ENCODE measurements at regions not wholly inside any gene's neighbourhood (a gene's known extent, or its start where the extent isn't known, plus 50 kb on each side); places are given as distances from the start of the nearest gene placed in this dataset.

- no CpG with 5 or more reads among the region's 1 CpG for WGBS
- Histone ChIP-seq H3K36me3 (ENCODE audit: control insufficient read depth in 1 of 2, insufficient read depth in 2 of 2, low read depth in 1 of 2, low read length in 2 of 2) (no peaks in the 10 kb centered on the region), H4K8ac (ENCODE audit: low read length) (no peak overlapping the region), H3K18ac (ENCODE audit: low read depth in 1 of 2, low read length in 2 of 2) (no peak overlapping the region), H3K23ac (ENCODE audit: low read length in 2 of 2) (no peak overlapping the region), H3K79me1 (replicated peaks; ENCODE audit: low read length, poor library complexity, severe bottlenecking) (no peaks in the 10 kb centered on the region), H3K9ac (ENCODE audit: low read length) (no peak overlapping the region), H3K4me1 (ENCODE audit: control insufficient read depth, insufficient read depth, low read depth, low read length) (no peaks in the 10 kb centered on the region), H3K27ac (ENCODE audit: low read length, poor library complexity, severe bottlenecking) (no peak overlapping the region), H3K4ac (ENCODE audit: low read depth in 1 of 2, low read length in 2 of 2) (no peak overlapping the region), H2BK12ac (ENCODE audit: low read length in 2 of 2) (no peak overlapping the region), H3K4me2 (ENCODE audit: low read length, poor library complexity, severe bottlenecking) (no peak overlapping the region), H3K4me3 (ENCODE audit: insufficient read depth in 1 of 2, low read depth in 1 of 2, low read length in 2 of 2) (no peak overlapping the region), H2BK120ac (ENCODE audit: low read depth, low read length) (no peak overlapping the region), H3K9me3 (ENCODE audit: control insufficient read depth, low read length) (no peaks in the 10 kb centered on the region), H2BK15ac (ENCODE audit: low read depth, poor library complexity, severe bottlenecking) (no peak overlapping the region), H2AFZ (ENCODE audit: low read depth, low read length) (no peak overlapping the region), H4K91ac (ENCODE audit: low read length) (no peak overlapping the region), H2BK5ac (ENCODE audit: low read depth, low read length, poor library complexity, severe bottlenecking) (no peak overlapping the region), H3K14ac (ENCODE audit: low read length in 2 of 2) (no peak overlapping the region), H3K27me3 (ENCODE audit: control insufficient read depth in 1 of 2, insufficient read depth in 1 of 2, low read length in 2 of 2) (peaks cover 0 to 11% of the 10 kb centered on the region in 2 experiments), H2AK5ac (ENCODE audit: low read length, severe bottlenecking) (no peak overlapping the region)
- no peak for DNase-seq
Observed at GRCh38 chr12:114285554-114285953, 120.4 kb downstream of the TBX5 start.

DNA sequence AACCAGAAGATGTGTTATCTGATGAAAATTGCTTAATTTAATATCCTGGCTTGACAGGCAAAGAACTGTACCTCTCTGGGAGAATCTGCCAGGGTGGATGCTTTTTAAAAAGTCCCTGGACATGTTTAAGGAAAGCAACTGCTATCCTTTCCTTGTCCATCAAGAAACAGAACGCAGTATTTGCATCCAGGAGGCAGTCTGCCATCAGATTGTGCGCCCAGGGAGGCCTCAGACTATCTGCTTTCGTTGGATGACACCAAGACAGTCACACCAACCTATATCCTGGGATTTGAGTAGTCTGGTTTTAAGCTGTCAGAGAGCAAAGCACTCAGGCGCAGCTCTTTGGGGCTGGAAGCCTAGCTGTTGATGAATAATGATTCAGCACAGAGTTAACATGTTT, 121.9 kb downstream of the TBX5 start:
- no peak overlapping the region for H2BK5ac ChIP-seq (ENCODE audit: low read depth, low read length, poor library complexity, severe bottlenecking)
- no peak overlapping the region for H4K8ac ChIP-seq (ENCODE audit: low read length)
- no peak overlapping the region for H3K4me3 ChIP-seq (ENCODE audit: insufficient read depth in 1 of 2, low read depth in 1 of 2, low read length in 2 of 2)
- no peak overlapping the region for H2BK12ac ChIP-seq (ENCODE audit: low read length in 2 of 2)
- no peak overlapping the region for H3K9ac ChIP-seq (ENCODE audit: low read length)
- no peak overlapping the region for H3K23ac ChIP-seq (ENCODE audit: low read length in 2 of 2)
- H3K9me3 ChIP-seq (ENCODE audit: control insufficient read depth, low read length) = no peaks in the 10 kb centered on the region
- H3K79me1 ChIP-seq (replicated peaks; ENCODE audit: low read length, poor library complexity, severe bottlenecking) = no peaks in the 10 kb centered on the region
- H3K27ac ChIP-seq (ENCODE audit: low read length, poor library complexity, severe bottlenecking) = no peak overlapping the region
- H3K36me3 ChIP-seq (ENCODE audit: control insufficient read depth in 1 of 2, insufficient read depth in 2 of 2, low read depth in 1 of 2, low read length in 2 of 2) = no peaks in the 10 kb centered on the region
- H2AK5ac ChIP-seq (ENCODE audit: low read length, severe bottlenecking) = no peak overlapping the region
- DNase-seq = no peak
- H2BK15ac ChIP-seq (ENCODE audit: low read depth, poor library complexity, severe bottlenecking) = no peak overlapping the region
- no peak overlapping the region for H3K14ac ChIP-seq (ENCODE audit: low read length in 2 of 2)
- no peak overlapping the region for H3K18ac ChIP-seq (ENCODE audit: low read depth in 1 of 2, low read length in 2 of 2)
- no peak overlapping the region for H4K91ac ChIP-seq (ENCODE audit: low read length)
- H3K4ac ChIP-seq (ENCODE audit: low read depth in 1 of 2, low read length in 2 of 2) = no peak overlapping the region
- 30% methylated on average over 2 of the region's 4 CpGs for WGBS
- no peak overlapping the region for H2AFZ ChIP-seq (ENCODE audit: low read depth, low read length)
- no peak overlapping the region for H2BK120ac ChIP-seq (ENCODE audit: low read depth, low read length)
- no peaks in the 10 kb centered on the region for H3K4me1 ChIP-seq (ENCODE audit: control insufficient read depth, insufficient read depth, low read depth, low read length)
- H3K27me3 ChIP-seq (ENCODE audit: control insufficient read depth in 1 of 2, insufficient read depth in 1 of 2, low read length in 2 of 2) = peaks cover 0 to 11% of the 10 kb centered on the region in 2 experiments
- H3K4me2 ChIP-seq (ENCODE audit: low read length, poor library complexity, severe bottlenecking) = no peak overlapping the region

DNA sequence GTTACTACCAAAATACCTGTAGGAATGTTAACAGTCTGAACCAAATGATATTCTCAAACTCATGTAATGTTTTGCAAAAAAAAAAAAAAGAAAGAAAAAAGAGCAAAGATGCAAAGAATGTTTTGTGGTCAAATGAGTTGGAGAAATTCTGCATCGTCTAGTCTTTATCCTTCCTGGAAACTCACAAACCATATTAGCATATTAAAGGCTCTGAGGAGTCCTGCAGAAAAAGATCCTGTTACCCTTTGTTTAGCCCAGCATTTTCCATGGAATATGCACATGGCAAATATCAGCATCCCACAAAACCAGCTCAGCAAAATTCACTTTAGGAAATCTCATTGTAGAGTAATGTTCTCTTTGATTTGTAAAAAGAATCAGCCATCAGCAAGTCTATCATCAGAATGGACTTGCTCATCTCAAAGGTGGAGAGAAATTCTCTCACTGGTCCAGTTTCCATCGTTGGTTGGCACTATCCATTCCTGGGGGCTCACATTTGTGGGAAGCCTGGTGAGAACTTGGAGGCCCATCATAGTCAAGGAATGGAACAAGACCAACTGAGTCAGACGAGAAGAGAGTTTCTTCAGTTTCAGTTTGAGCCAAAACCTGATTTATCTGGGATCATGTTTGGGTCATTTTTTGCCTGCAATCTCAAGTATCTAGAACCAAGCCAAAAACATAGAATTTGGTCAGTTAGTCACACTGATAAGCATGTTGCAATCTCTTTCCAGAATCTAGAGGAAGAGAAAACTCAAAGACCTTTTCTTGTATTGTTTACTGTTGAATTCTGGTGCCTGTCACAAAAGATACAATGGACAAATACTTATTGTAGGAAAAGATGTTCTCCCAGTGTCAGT, 129.8 kb downstream of the TBX5 start:
- no peaks in the 10 kb centered on the region for H3K4me1 ChIP-seq (ENCODE audit: control insufficient read depth, insufficient read depth, low read depth, low read length)
- H3K36me3 ChIP-seq (ENCODE audit: control insufficient read depth in 1 of 2, insufficient read depth in 2 of 2, low read depth in 1 of 2, low read length in 2 of 2) = no peaks in the 10 kb centered on the region
- no peak overlapping the region for H2BK5ac ChIP-seq (ENCODE audit: low read depth, low read length, poor library complexity, severe bottlenecking)
- no peak overlapping the region for H3K4me2 ChIP-seq (ENCODE audit: low read length, poor library complexity, severe bottlenecking)
- H3K9ac ChIP-seq (ENCODE audit: low read length) = no peak overlapping the region
- H3K4me3 ChIP-seq (ENCODE audit: insufficient read depth in 1 of 2, low read depth in 1 of 2, low read length in 2 of 2) = no peak overlapping the region
- H3K27ac ChIP-seq (ENCODE audit: low read length, poor library complexity, severe bottlenecking) = no peak overlapping the region
- no peak overlapping the region for H3K23ac ChIP-seq (ENCODE audit: low read length in 2 of 2)
- DNase-seq = no peak
- H3K79me1 ChIP-seq (replicated peaks; ENCODE audit: low read length, poor library complexity, severe bottlenecking) = no peaks in the 10 kb centered on the region
- no peak overlapping the region for H2AK5ac ChIP-seq (ENCODE audit: low read length, severe bottlenecking)
- 43% methylated on average over 3 of the region's 3 CpGs for WGBS
- no peak overlapping the region for H2BK120ac ChIP-seq (ENCODE audit: low read depth, low read length)
- no peak overlapping the region for H3K4ac ChIP-seq (ENCODE audit: low read depth in 1 of 2, low read length in 2 of 2)
- peaks cover 0 to 12% of the 10 kb centered on the region in 2 experiments for H3K27me3 ChIP-seq (ENCODE audit: control insufficient read depth in 1 of 2, insufficient read depth in 1 of 2, low read length in 2 of 2)
- no peak overlapping the region for H3K14ac ChIP-seq (ENCODE audit: low read length in 2 of 2)
- H2BK15ac ChIP-seq (ENCODE audit: low read depth, poor library complexity, severe bottlenecking) = no peak overlapping the region
- no peak overlapping the region for H2BK12ac ChIP-seq (ENCODE audit: low read length in 2 of 2)
- no peaks in the 10 kb centered on the region for H3K9me3 ChIP-seq (ENCODE audit: control insufficient read depth, low read length)
- no peak overlapping the region for H2AFZ ChIP-seq (ENCODE audit: low read depth, low read length)
- H4K91ac ChIP-seq (ENCODE audit: low read length) = no peak overlapping the region
- no peak overlapping the region for H3K18ac ChIP-seq (ENCODE audit: low read depth in 1 of 2, low read length in 2 of 2)
- no peak overlapping the region for H4K8ac ChIP-seq (ENCODE audit: low read length)

- Histone ChIP-seq H3K27ac (ENCODE audit: low read length, poor library complexity, severe bottlenecking) (no peak overlapping the region), H3K23ac (ENCODE audit: low read length in 2 of 2) (no peak overlapping the region), H2BK120ac (ENCODE audit: low read depth, low read length) (no peak overlapping the region), H3K14ac (ENCODE audit: low read length in 2 of 2) (no peak overlapping the region), H3K79me1 (replicated peaks; ENCODE audit: low read length, poor library complexity, severe bottlenecking) (no peaks in the 10 kb centered on the region), H3K9me3 (ENCODE audit: control insufficient read depth, low read length) (no peaks in the 10 kb centered on the region), H3K18ac (ENCODE audit: low read depth in 1 of 2, low read length in 2 of 2) (no peak overlapping the region), H3K36me3 (ENCODE audit: control insufficient read depth in 1 of 2, insufficient read depth in 2 of 2, low read depth in 1 of 2, low read length in 2 of 2) (no peaks in the 10 kb centered on the region), H3K27me3 (ENCODE audit: control insufficient read depth in 1 of 2, insufficient read depth in 1 of 2, low read length in 2 of 2) (peaks cover 0 to 15% of the 10 kb centered on the region in 2 experiments), H2AFZ (ENCODE audit: low read depth, low read length) (no peak overlapping the region), H3K4me3 (ENCODE audit: insufficient read depth in 1 of 2, low read depth in 1 of 2, low read length in 2 of 2) (no peak overlapping the region), H3K4me2 (ENCODE audit: low read length, poor library complexity, severe bottlenecking) (no peak overlapping the region), H2AK5ac (ENCODE audit: low read length, severe bottlenecking) (no peak overlapping the region), H3K9ac (ENCODE audit: low read length) (no peak overlapping the region), H2BK12ac (ENCODE audit: low read length in 2 of 2) (no peak overlapping the region), H4K8ac (ENCODE audit: low read length) (no peak overlapping the region), H2BK5ac (ENCODE audit: low read depth, low read length, poor library complexity, severe bottlenecking) (no peak overlapping the region), H2BK15ac (ENCODE audit: low read depth, poor library complexity, severe bottlenecking) (no peak overlapping the region), H4K91ac (ENCODE audit: low read length) (no peak overlapping the region), H3K4ac (ENCODE audit: low read depth in 1 of 2, low read length in 2 of 2) (no peak overlapping the region), H3K4me1 (ENCODE audit: control insufficient read depth, insufficient read depth, low read depth, low read length) (no peaks in the 10 kb centered on the region)
- 70% methylated on average over 4 of the region's 4 CpGs for WGBS
- DNase-seq = no peak
Observed at GRCh38 chr12:114275086-114275485, 130.9 kb downstream of the TBX5 start.

Data from mesenchymal stem cell (in vitro differentiated cells and primary cell).